HCT116 (cell line): ENCODE measurements at regions not wholly inside any gene's neighbourhood (a gene's known extent, or its start where the extent isn't known, plus 50 kb on each side); places are given as distances from the start of the nearest gene placed in this dataset.

ENCODE experiments used
- ATAC-seq: fragments of 200-7000 bp; cut with Tn5 transposase; 2 replicates; pipeline ENCODE4 v1.9.1; 2020; ENCODE audit warnings: mild to moderate bottlenecking, moderate library complexity
- BruUV-seq: library from RNA; stranded (reverse); fragments of 400-500 nt; replicated peaks from 2 replicates; lab custom pipeline; 2021; lab: Mats Ljungman, UMichigan
- CTCF ChIA-PET: fragments of 300-600 bp; sonication (Branson Sonifier 250); formaldehyde crosslinking; loops from one replicate; lab custom pipeline; 2021; ENCODE audit warnings: antibody characterized with exemption; lab: Charles Lee
- POLR2A ChIA-PET: fragments of 300-600, 350-600 bp; sonication (Branson Sonifier 250); formaldehyde crosslinking; loops from one replicate; lab custom pipeline; 2021; ENCODE audit warnings: antibody characterized with exemption; lab: Charles Lee
- RAD21 ChIA-PET, 2 experiments: fragments of 300-600 bp; sonication (Branson Sonifier 250); formaldehyde crosslinking; loops; one replicate each; lab custom pipeline; 2023; ENCODE audit warnings: low total read pairs in 2 of 2; ENCODE audit not compliant: uncharacterized antibody in 2 of 2, unreplicated experiment in 2 of 2, low non-redundant PET in 1 of 2; lab: Charles Lee
- DNase-seq: peaks from one replicate; pipeline ENCODE4 v3.0.0-alpha.2; 2010; ENCODE audit warnings: low read depth, low spot score
- H2AFZ ChIP-seq: fragments of 200-600 bp; shearing (Covaris generic), sonication (generic); 2 replicates; pipeline ENCODE4 v1.6.1; 2017; ENCODE audit warnings: low read depth, mixed run types, mixed read lengths, antibody characterized with exemption, low read length; ENCODE audit not compliant: poor library complexity, severe bottlenecking
- H3K27ac ChIP-seq: 2 replicates; pipeline ENCODE4 v1.5.1; 2012; ENCODE audit warnings: low read depth, low read length
- H3K27me3 ChIP-seq: fragments of 200-600 bp; sonication (generic); 2 replicates; pipeline ENCODE4 v1.6.1; 2016; ENCODE audit warnings: mixed run types, low read length, mixed read lengths; ENCODE audit not compliant: insufficient read depth
- H3K36me3 ChIP-seq, 2 experiments: fragments of 200-500 bp in 1 of 2; fragments of 200-600 bp in 1 of 2; sonication (Bioruptor generic) in 1 of 2; sonication (generic) in 1 of 2; 2 replicates each; pipeline versions ENCODE4 v1.5.1 to v1.6.1; 2014 to 2016; ENCODE audit warnings: low read length in 2 of 2, inconsistent platforms in 1 of 2, mixed read lengths in 1 of 2, mixed run types in 1 of 2; ENCODE audit not compliant: insufficient read depth in 2 of 2, control insufficient read depth in 1 of 2
- H3K4me1 ChIP-seq, 2 experiments: fragments of 200-600 bp in 1 of 2; sonication (generic) in 1 of 2; 2 replicates each; pipeline versions ENCODE4 v1.5.1 to v1.6.1; 2012 to 2017; ENCODE audit warnings: low read length in 2 of 2, inconsistent platforms in 1 of 2, mild to moderate bottlenecking in 1 of 2, mixed read lengths in 1 of 2, mixed run types in 1 of 2, moderate library complexity in 1 of 2; ENCODE audit not compliant: insufficient read depth in 2 of 2, control insufficient read depth in 1 of 2
- H3K4me2 ChIP-seq: fragments of 200-600 bp; sonication (generic); 2 replicates; pipeline ENCODE4 v1.6.1; 2017; ENCODE audit warnings: mixed run types, low read length, mixed read lengths
- H3K4me3 ChIP-seq, 2 experiments: fragments of 200-600 bp in 1 of 2; sonication (generic) in 1 of 2; replicated peaks in 1 of 2; 2 replicates each; pipeline ENCODE4 v1.5.1; 2011 to 2016; ENCODE audit warnings: low read length in 2 of 2, control low read depth in 1 of 2, low read depth in 1 of 2, mild to moderate bottlenecking in 1 of 2, mixed read lengths in 1 of 2, mixed run types in 1 of 2
- H3K79me2 ChIP-seq: fragments of 200-600 bp; sonication (generic); 2 replicates; pipeline ENCODE4 v1.6.1; 2017; ENCODE audit warnings: mild to moderate bottlenecking, mixed run types, low read length, moderate library complexity, mixed read lengths; ENCODE audit not compliant: insufficient read depth
- H3K9ac ChIP-seq: fragments of 200-600 bp; sonication (generic); 2 replicates; pipeline ENCODE4 v1.6.1; 2016; ENCODE audit warnings: low read length, mixed read lengths
- H3K9me2 ChIP-seq: fragments of 200-600 bp; sonication (generic), shearing (Covaris generic); 2 replicates; pipeline ENCODE4 v1.6.1; 2017; ENCODE audit warnings: mixed run types, mild to moderate bottlenecking, moderate library complexity; ENCODE audit not compliant: insufficient read depth
- H3K9me3 ChIP-seq, 2 experiments: fragments of 200-500 bp in 1 of 2; fragments of 200-600 bp in 1 of 2; sonication (Bioruptor generic) in 1 of 2; sonication (generic) in 1 of 2; 2 replicates each; pipeline ENCODE4 v1.6.1; 2014 to 2017; ENCODE audit warnings: low read length in 2 of 2, mixed read lengths in 2 of 2, inconsistent platforms in 1 of 2, low read depth in 1 of 2, mild to moderate bottlenecking in 1 of 2, mixed run types in 1 of 2, moderate library complexity in 1 of 2; ENCODE audit not compliant: control insufficient read depth in 1 of 2, insufficient read depth in 1 of 2
- H4K20me1 ChIP-seq: fragments of 200-600 bp; sonication (generic), shearing (Covaris generic); 2 replicates; pipeline ENCODE4 v1.6.1; 2017; ENCODE audit warnings: mixed run types, mild to moderate bottlenecking, moderate library complexity; ENCODE audit not compliant: insufficient read depth
- CBX3 ChIP-seq: IDR thresholded peaks from 2 replicates; pipeline ENCODE4 v1.6.1; 2012; ENCODE audit warnings: low read depth
- CEBPB ChIP-seq: IDR thresholded peaks from 2 replicates; pipeline ENCODE4 v1.6.1; 2012; ENCODE audit warnings: low read depth
- EGR1 ChIP-seq: IDR thresholded peaks from 2 replicates; pipeline ENCODE4 v1.6.1; 2012; ENCODE audit warnings: low read depth
- ELF1 ChIP-seq: IDR thresholded peaks from 2 replicates; pipeline ENCODE4 v1.6.1; 2012; ENCODE audit warnings: low read depth, borderline replicate concordance
- EZH2 ChIP-seq: fragments of 200-600 bp; sonication (generic); IDR thresholded peaks from 2 replicates; pipeline ENCODE4 v1.6.1; 2017; ENCODE audit warnings: antibody characterized with exemption, mixed run types
- FOSL1 ChIP-seq: IDR thresholded peaks from 2 replicates; pipeline ENCODE4 v1.6.1; 2012; ENCODE audit warnings: low read depth
- JUND ChIP-seq: IDR thresholded peaks from 2 replicates; pipeline ENCODE4 v1.6.1; 2012
- POLR2A ChIP-seq: IDR thresholded peaks from 2 replicates; pipeline ENCODE4 v1.7.0; 2011; ENCODE audit warnings: borderline replicate concordance; ENCODE audit not compliant: insufficient read depth, insufficient read length; ENCODE audit errors: extremely low read depth
- POLR2AphosphoS5 ChIP-seq: IDR thresholded peaks from 2 replicates; pipeline ENCODE4 v1.6.1; 2011; ENCODE audit warnings: mild to moderate bottlenecking, low read depth, low read length, moderate library complexity
- REST ChIP-seq: IDR thresholded peaks from 2 replicates; pipeline ENCODE4 v1.6.1; 2012; ENCODE audit warnings: low read depth
- SIN3A ChIP-seq: IDR thresholded peaks from 2 replicates; pipeline ENCODE4 v1.6.1; 2012; ENCODE audit warnings: low read depth
- SRF ChIP-seq: IDR thresholded peaks from 2 replicates; pipeline ENCODE4 v1.6.1; 2012; ENCODE audit warnings: low read depth
- TCF7L2 ChIP-seq: IDR thresholded peaks from 2 replicates; pipeline ENCODE4 v1.7.0; 2011; ENCODE audit warnings: borderline replicate concordance, inconsistent platforms; ENCODE audit not compliant: insufficient read depth, insufficient read length; ENCODE audit errors: extremely low read depth
- YY1 ChIP-seq: IDR thresholded peaks from 2 replicates; pipeline ENCODE4 v1.6.1; 2011; ENCODE audit warnings: low read length, low read depth, moderate library complexity, mild to moderate bottlenecking; ENCODE audit not compliant: insufficient replicate concordance; ENCODE audit errors: extremely low read depth
- ZBTB33 ChIP-seq: IDR thresholded peaks from 2 replicates; pipeline ENCODE4 v1.6.1; 2011; ENCODE audit warnings: mild to moderate bottlenecking, low read length, moderate library complexity; ENCODE audit not compliant: insufficient replicate concordance; ENCODE audit errors: extremely low read depth
- ZFX ChIP-seq: fragments of 450-650 bp; IDR thresholded peaks from 2 replicates; pipeline ENCODE4 v1.6.1; 2017
- ZNF274 ChIP-seq: fragments of 200-500 bp; sonication (Bioruptor generic); IDR thresholded peaks from 2 replicates; pipeline ENCODE4 v1.6.1; 2014; ENCODE audit warnings: mild to moderate bottlenecking, low read depth, low read length, inconsistent platforms
- intact Hi-C: fragments of 100-400 bp; cut with micrococcal nuclease; formaldehyde crosslinking; loops from 2 replicates; pipeline ENCODE4 v1.10.0; 2022
- TF ChIP-seq, protein P1 (sequence below), 3 experiments: fragments of 200-600 bp in 1 of 3; sonication (generic) in 1 of 3; IDR thresholded peaks in 2 of 3; conservative IDR thresholded peaks in 1 of 3; 2 replicates each; pipeline ENCODE4 v1.5.1; 2012 to 2017; ENCODE audit warnings: low read depth in 2 of 3, low read length in 2 of 3, antibody characterized with exemption in 1 of 3, borderline replicate concordance in 1 of 3, control low read depth in 1 of 3, mild to moderate bottlenecking in 1 of 3, mixed read lengths in 1 of 3, mixed run types in 1 of 3, moderate library complexity in 1 of 3; ENCODE audit not compliant: insufficient read depth in 1 of 3
- TF ChIP-seq, protein P2 (sequence below): IDR thresholded peaks from 2 replicates; pipeline ENCODE4 v1.6.1; 2012

DNA sequence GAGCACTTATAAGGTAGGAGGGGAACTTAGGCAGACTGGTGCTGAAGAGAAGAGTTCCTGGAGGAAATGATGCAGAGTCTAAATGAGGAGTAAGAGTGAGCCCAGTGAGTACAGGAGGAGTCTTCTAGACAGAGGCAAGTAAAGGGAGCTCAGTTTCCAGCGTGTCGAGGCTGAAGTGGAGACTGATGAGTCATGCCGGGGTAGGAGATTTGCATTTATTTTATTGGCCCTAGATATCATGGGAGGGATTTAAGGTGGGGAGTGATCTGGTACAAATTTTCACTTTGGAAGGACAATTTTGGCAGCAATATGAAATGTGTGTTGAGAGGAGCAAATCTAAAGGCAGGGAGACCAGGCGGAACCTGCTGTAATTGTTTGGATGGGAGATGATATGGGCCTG lies 157.5 kb downstream of the TTC8 start:
- H3K9me2 ChIP-seq = no peaks in the 10 kb centered on the region
- RAD21 ChIA-PET = no interaction called here
- H3K79me2 ChIP-seq = no peaks in the 10 kb centered on the region
- no peak overlapping the region for H3K27ac ChIP-seq
- no peak for DNase-seq
- H4K20me1 ChIP-seq = no peaks in the 10 kb centered on the region
- no peak overlapping the region for H3K4me3 ChIP-seq
- CTCF ChIA-PET = no interaction called here
- peaks cover 21 to 30% of the 10 kb centered on the region in 2 experiments for H3K4me1 ChIP-seq
- H3K27me3 ChIP-seq = no peaks in the 10 kb centered on the region
- POLR2A ChIA-PET = no interaction called here
- TF ChIP-seq TCF7L2 = no peak
- TF ChIP-seq ZFX = no peak
- TF ChIP-seq, protein P1, sequence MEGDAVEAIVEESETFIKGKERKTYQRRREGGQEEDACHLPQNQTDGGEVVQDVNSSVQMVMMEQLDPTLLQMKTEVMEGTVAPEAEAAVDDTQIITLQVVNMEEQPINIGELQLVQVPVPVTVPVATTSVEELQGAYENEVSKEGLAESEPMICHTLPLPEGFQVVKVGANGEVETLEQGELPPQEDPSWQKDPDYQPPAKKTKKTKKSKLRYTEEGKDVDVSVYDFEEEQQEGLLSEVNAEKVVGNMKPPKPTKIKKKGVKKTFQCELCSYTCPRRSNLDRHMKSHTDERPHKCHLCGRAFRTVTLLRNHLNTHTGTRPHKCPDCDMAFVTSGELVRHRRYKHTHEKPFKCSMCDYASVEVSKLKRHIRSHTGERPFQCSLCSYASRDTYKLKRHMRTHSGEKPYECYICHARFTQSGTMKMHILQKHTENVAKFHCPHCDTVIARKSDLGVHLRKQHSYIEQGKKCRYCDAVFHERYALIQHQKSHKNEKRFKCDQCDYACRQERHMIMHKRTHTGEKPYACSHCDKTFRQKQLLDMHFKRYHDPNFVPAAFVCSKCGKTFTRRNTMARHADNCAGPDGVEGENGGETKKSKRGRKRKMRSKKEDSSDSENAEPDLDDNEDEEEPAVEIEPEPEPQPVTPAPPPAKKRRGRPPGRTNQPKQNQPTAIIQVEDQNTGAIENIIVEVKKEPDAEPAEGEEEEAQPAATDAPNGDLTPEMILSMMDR (IDR thresholded peaks at IDR 0.05 in 2 of 3, conservative IDR thresholded peaks at IDR 0.05 in 1 of 3; ENCODE audit: borderline replicate concordance in 1 of 3, insufficient read depth in 1 of 3, low read depth in 2 of 3, low read length in 2 of 3) = no peak
- TF ChIP-seq REST = no peak
- TF ChIP-seq YY1 = no peak
- TF ChIP-seq ZNF274 = no peak
- no peak for TF ChIP-seq EGR1
- TF ChIP-seq ELF1 = no peak
- TF ChIP-seq SIN3A = no peak
- no peak for TF ChIP-seq CBX3
- no peak for TF ChIP-seq SRF
- no peak for TF ChIP-seq FOSL1
- no peak for TF ChIP-seq ZBTB33
- TF ChIP-seq, protein P2, sequence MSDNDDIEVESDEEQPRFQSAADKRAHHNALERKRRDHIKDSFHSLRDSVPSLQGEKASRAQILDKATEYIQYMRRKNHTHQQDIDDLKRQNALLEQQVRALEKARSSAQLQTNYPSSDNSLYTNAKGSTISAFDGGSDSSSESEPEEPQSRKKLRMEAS = no peak
- TF ChIP-seq JUND = no peak
- TF ChIP-seq EZH2 = no peak
- TF ChIP-seq POLR2AphosphoS5 = no peak
- no peak for TF ChIP-seq POLR2A
- TF ChIP-seq CEBPB = no peak
- no peaks in the 10 kb centered on the region for H3K9me3 ChIP-seq
- no peak overlapping the region for H3K4me2 ChIP-seq
- ATAC-seq = no peak
- no peaks in the 10 kb centered on the region for H3K36me3 ChIP-seq
- BruUV-seq = no TSS peak
- intact Hi-C loops = no loop called here
- H2AFZ ChIP-seq = no peak overlapping the region
- no peak overlapping the region for H3K9ac ChIP-seq
